H1 (cell line): ENCODE measurements at regions not wholly inside any gene's neighbourhood (a gene's known extent, or its start where the extent isn't known, plus 50 kb on each side); places are given as distances from the start of the nearest gene placed in this dataset.

Experiments used
- GTF2F1 ChIP-seq: IDR thresholded peaks from 2 replicates; pipeline ENCODE4 v1.6.1; 2012; ENCODE audit warnings: low read depth, low read length, improper control_type of control experiment, borderline replicate concordance
- POLR2A ChIP-seq, 2 experiments: IDR thresholded peaks; 1 replicate in 1 of 2; 2 replicates in 1 of 2; pipeline ENCODE4 v1.6.1; 2011; ENCODE audit warnings: low read depth in 2 of 2, low read length in 2 of 2, mild to moderate bottlenecking in 2 of 2; ENCODE audit errors: control extremely low read depth in 1 of 2
- TF ChIP-seq, protein P1 (sequence below), 3 experiments: IDR thresholded peaks; 1 replicate in 2 of 3; 2 replicates in 1 of 3; pipeline versions ENCODE4 v1.5.1 to v1.6.1; 2011; ENCODE audit warnings: low read length in 3 of 3, mild to moderate bottlenecking in 3 of 3, inconsistent platforms in 2 of 3, low read depth in 1 of 3, moderate library complexity in 1 of 3; ENCODE audit not compliant: insufficient read depth in 1 of 3; ENCODE audit errors: control extremely low read depth in 1 of 3

DNA sequence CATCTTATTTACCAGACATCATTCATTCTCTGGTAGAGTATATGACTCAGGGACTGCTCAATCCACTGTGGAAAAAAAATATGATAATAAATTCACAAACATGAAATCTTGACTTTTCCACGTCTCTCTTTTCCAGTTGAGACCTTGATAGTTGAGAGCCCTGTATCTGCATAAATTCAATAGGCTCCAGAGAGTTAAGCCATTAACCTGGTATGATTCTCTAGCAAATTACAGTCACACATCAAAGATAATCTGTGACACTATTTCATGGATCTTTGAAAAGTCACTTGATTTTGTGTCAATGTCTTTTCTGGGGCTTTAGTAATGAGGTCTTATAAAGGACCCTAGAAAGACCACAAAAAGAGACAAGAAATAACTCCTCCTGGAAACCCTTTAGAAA lies 154.2 kb upstream of the FOXG1 start (continued):
- TF ChIP-seq, protein P1, sequence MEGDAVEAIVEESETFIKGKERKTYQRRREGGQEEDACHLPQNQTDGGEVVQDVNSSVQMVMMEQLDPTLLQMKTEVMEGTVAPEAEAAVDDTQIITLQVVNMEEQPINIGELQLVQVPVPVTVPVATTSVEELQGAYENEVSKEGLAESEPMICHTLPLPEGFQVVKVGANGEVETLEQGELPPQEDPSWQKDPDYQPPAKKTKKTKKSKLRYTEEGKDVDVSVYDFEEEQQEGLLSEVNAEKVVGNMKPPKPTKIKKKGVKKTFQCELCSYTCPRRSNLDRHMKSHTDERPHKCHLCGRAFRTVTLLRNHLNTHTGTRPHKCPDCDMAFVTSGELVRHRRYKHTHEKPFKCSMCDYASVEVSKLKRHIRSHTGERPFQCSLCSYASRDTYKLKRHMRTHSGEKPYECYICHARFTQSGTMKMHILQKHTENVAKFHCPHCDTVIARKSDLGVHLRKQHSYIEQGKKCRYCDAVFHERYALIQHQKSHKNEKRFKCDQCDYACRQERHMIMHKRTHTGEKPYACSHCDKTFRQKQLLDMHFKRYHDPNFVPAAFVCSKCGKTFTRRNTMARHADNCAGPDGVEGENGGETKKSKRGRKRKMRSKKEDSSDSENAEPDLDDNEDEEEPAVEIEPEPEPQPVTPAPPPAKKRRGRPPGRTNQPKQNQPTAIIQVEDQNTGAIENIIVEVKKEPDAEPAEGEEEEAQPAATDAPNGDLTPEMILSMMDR (IDR thresholded peaks at IDR 0.05; ENCODE audit: control extremely low read depth in 1 of 3, insufficient read depth in 1 of 3, low read depth in 1 of 3, low read length in 3 of 3): no peak
- TF ChIP-seq POLR2A (IDR thresholded peaks at IDR 0.05; ENCODE audit: control extremely low read depth in 1 of 2, low read depth in 2 of 2, low read length in 2 of 2) (no peak), GTF2F1 (no peak)
